ENCODE measurements at regions not wholly inside any gene's neighbourhood (a gene's known extent, or its start where the extent isn't known, plus 50 kb on each side); places are given as distances from the start of the nearest gene placed in this dataset.

GRCh38 chr7:18353339-18353738, 142.2 kb upstream of the HDAC9 start:
- dilution Hi-C loops (cut with MboI; ENCODE audit: extremely low pct_ligation_motif_present, low sequenced_read_pairs), result loop anchor here (25.0 kb wide), 1 partner anchor 209 kb away; no protein-coding TSS in a partner anchor
- POLR2A ChIA-PET, result no interaction called here
- CTCF ChIA-PET, result interaction anchor here (0.6 to 10.8 kb wide), 32 partner anchors 30 to 1312 kb away, joined by 3 to 572 read pairs (median 6); partner anchors contain the start of gene HDAC9

More at GRCh38 chr7:18353339-18353738, 142.2 kb upstream of the HDAC9 start:
- TF ChIP-seq MYC (IDR thresholded peaks at IDR 0.05; ENCODE audit: low read depth, low read length), result no peak
- TF ChIP-seq POLR2AphosphoS5 (IDR thresholded peaks at IDR 0.05; ENCODE audit: insufficient read depth, low read depth, low read length), result no peak
- no peak for TF ChIP-seq GATA2 (IDR thresholded peaks at IDR 0.05; ENCODE audit: insufficient read depth, insufficient read length, low read depth, low read length)
- no peak for TF ChIP-seq MAX (IDR thresholded peaks at IDR 0.05; ENCODE audit: insufficient read depth, insufficient read length)
- TF ChIP-seq CTCF (IDR thresholded peaks at IDR 0.05; ENCODE audit: extremely low read depth in 1 of 2, insufficient read depth in 1 of 2, low read depth in 1 of 2, low read length in 2 of 2), result no peak
- TF ChIP-seq JUN (IDR thresholded peaks at IDR 0.05; ENCODE audit: borderline replicate concordance, insufficient read depth, insufficient read length, low read depth), result no peak
- TF ChIP-seq POLR2A (IDR thresholded peaks at IDR 0.05; ENCODE audit: low read depth, low read length), result no peak
- no peak for TF ChIP-seq FOS (IDR thresholded peaks at IDR 0.05; ENCODE audit: borderline replicate concordance, insufficient read depth, low read length)
- TF ChIP-seq EZH2 (IDR thresholded peaks at IDR 0.05; ENCODE audit: borderline replicate concordance, low read depth, low read length, severe bottlenecking), result no peak
- Histone ChIP-seq H3K27me3 (ENCODE audit: control insufficient read depth in 2 of 2, insufficient read depth in 2 of 2, low read length in 2 of 2) (no peaks in the 10 kb centered on the region), H3K27ac (ENCODE audit: insufficient read depth, low read depth, low read length) (no peak overlapping the region), H3K9ac (replicated peaks; ENCODE audit: extremely low read depth, insufficient read depth, low read length) (no peak overlapping the region), H3K79me2 (ENCODE audit: control insufficient read depth, insufficient read depth, low read length) (no peaks in the 10 kb centered on the region), H3K36me3 (ENCODE audit: control insufficient read depth in 2 of 2, extremely low read depth in 1 of 2, insufficient read depth in 2 of 2, low read length in 2 of 2) (no peaks in the 10 kb centered on the region), H3K4me1 (ENCODE audit: control insufficient read depth, extremely low read depth, insufficient read depth, low read length) (peaks cover 2% of the 10 kb centered on the region), H3K9me1 (replicated peaks; ENCODE audit: control insufficient read depth, extremely low read depth, insufficient read depth, low read length) (no peaks in the 10 kb centered on the region), H3K4me3 (replicated peaks in 1 of 3; ENCODE audit: insufficient read depth in 1 of 3, low read depth in 1 of 3, low read length in 3 of 3) (no peak overlapping the region), H3K4me2 (ENCODE audit: insufficient read depth, low read length) (no peak overlapping the region), H2AFZ (ENCODE audit: low read depth, low read length) (no peak overlapping the region), H4K20me1 (replicated peaks; ENCODE audit: control insufficient read depth, extremely low read depth, insufficient read depth, low read length) (no peaks in the 10 kb centered on the region), H3K9me3 (replicated peaks; ENCODE audit: control insufficient read depth, insufficient read depth, low read length) (no peaks in the 10 kb centered on the region)
- BruUV-seq (replicated peaks), result no TSS peak
- DNase-seq (ENCODE audit: low read depth, low spot score) (no peak), FAIRE-seq (no peak)
- intact Hi-C loops (cut with micrococcal nuclease), result loop anchor here (2.0 to 5.0 kb wide), 4 partner anchors 257 to 1139 kb away; no protein-coding TSS in a partner anchor

All from endothelial cell of umbilical vein (primary cell).